Stomach (tissue), 8 donors: ENCODE measurements at regions not wholly inside any gene's neighbourhood (a gene's known extent, or its start where the extent isn't known, plus 50 kb on each side); places are given as distances from the start of the nearest gene placed in this dataset.

Source experiments
- DNase-seq, 2 donors: peaks; one replicate each; pipeline versions ENCODE4 v3.0.0 to v3.0.0-alpha.2; 2013 to 2019
- H3K27ac ChIP-seq, 5 donors: fragments of 200-600 bp in 4 of 5; sonication (generic) in 4 of 5; one replicate each; pipeline ENCODE4 v1.5.1; 2013 to 2019; ENCODE audit warnings: mild to moderate bottlenecking in 1 of 5, moderate library complexity in 1 of 5
- H3K27me3 ChIP-seq, 3 donors: fragments of 200-600 bp; sonication (generic); one replicate each; pipeline ENCODE4 v1.5.1; 2017 to 2019; ENCODE audit warnings: mixed run types in 1 of 3
- H3K36me3 ChIP-seq, 4 donors: fragments of 200-600 bp; sonication (generic); 1 replicate in 3 of 4; 2 replicates in 1 of 4; pipeline ENCODE4 v1.5.1; 2016 to 2019
- H3K4me1 ChIP-seq, 4 donors: fragments of 200-600 bp; sonication (generic); one replicate each; pipeline ENCODE4 v1.5.1; 2016 to 2019
- H3K4me3 ChIP-seq, 4 donors: fragments of 200-600 bp; sonication (generic) in 3 of 4; one replicate each; pipeline ENCODE4 v1.5.1; 2016 to 2019; ENCODE audit warnings: mild to moderate bottlenecking in 1 of 4
- H3K9me3 ChIP-seq, 4 donors: fragments of 200-600 bp; sonication (generic); one replicate each; pipeline ENCODE4 v1.5.1; 2016 to 2019
- EP300 ChIP-seq: sonication (generic); formaldehyde crosslinking; IDR thresholded peaks from one replicate; pipeline ENCODE4 v1.6.1; 2017; ENCODE audit warnings: antibody characterized with exemption
- POLR2A ChIP-seq, 4 donors: fragments of 450-650 bp; IDR thresholded peaks; one replicate each; pipeline ENCODE4 v1.6.1; 2016; ENCODE audit warnings: antibody characterized with exemption in 4 of 4, control low read depth in 2 of 4, mild to moderate bottlenecking in 1 of 4, moderate library complexity in 1 of 4
- POLR2AphosphoS5 ChIP-seq, 3 donors: sonication (generic); formaldehyde crosslinking; IDR thresholded peaks; one replicate each; pipeline ENCODE4 v1.6.1; 2016; ENCODE audit warnings: antibody characterized with exemption in 3 of 3
- WGBS, 5 donors: extraction: QIAGEN DNeasy Blood & Tissue Kit in 3 of 5; methylation state at CpG; one replicate each; pipeline versions ENCODE4 v1.1.5 to v1.1.7; 2013 to 2018; 5-methylcytosine and 5-hydroxymethylcytosine counted together
- intact Hi-C: fragments of 100-400 bp; cut with DNase I; formaldehyde crosslinking; loops from one replicate; pipeline ENCODE4 v1.15.1; 2023; ENCODE audit warnings: low total_unique reads
- TF ChIP-seq, protein P1 (sequence below), 7 experiments: fragments of 450-650 bp in 4 of 7; fragments of 200-600 bp in 3 of 7; sonication (generic) in 3 of 7; IDR thresholded peaks; one replicate each; pipeline ENCODE4 v1.5.1; 2016 to 2019; ENCODE audit warnings: antibody characterized with exemption in 7 of 7, control low read depth in 2 of 7, mild to moderate bottlenecking in 1 of 7
- donor health status: healthy with polysubstance abuse.
- donor health status: Bipolar disorder and iron deficiency.
- donor health status: healthy.

DNA sequence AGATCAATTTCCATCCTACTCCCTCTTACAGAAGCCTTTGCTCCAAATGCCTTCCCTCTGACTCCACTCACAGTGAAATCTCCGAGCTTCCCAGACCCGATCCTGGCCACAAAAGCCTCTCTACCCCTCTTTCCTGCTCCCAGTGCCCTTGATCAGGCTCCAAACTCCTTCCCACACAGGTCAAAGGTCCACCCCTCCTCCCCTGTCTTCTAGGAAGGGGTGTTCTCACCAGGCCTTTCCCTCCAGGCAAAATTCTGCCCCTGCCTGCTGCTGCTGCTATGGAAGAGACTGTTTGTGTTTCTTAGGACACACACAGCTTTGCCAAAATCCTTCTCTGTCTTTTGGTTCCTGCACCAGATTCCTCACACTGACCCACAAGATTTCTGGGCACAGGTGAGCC lies 85.8 kb upstream of the ALDH1A1 start:
- 16 to 37% (median 34%) methylated on average over 2 of the region's 2 CpGs for WGBS, 5 donors
- DNase-seq: peak; percentile 29 to 40

DNA sequence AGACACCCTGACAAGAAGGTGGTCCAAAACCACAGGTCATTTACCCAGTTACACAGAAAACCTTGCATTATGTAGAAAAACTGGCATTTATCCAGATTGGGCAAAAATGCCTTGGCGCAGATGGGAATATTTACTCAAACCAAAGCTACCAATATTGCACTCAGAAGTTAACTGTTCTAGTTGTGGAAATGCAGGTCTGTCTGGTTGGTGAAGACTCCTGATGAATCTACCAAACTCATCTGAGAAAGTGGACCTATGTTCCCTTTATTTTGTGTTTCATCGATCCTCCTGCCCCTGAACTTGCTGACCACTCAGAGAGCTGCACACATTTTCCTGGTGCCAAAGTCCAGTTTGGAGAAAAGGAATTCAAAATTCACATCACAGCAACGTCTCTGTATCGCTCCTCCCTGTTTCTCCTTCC lies 85.2 kb upstream of the ALDH1A1 start:
- peak overlapping the region in 4 of 5 donors; percentile 65 to 86 (median 74) for H3K27ac ChIP-seq
- H3K27me3 ChIP-seq: no peaks in the 10 kb centered on the region
- H3K9me3 ChIP-seq: no peaks in the 10 kb centered on the region
- H3K36me3 ChIP-seq: no peaks in the 10 kb centered on the region
- intact Hi-C loops: no loop called here
- H3K4me1 ChIP-seq: peaks cover 14 to 29% (median 23%) of the 10 kb centered on the region in 4 donors
- TF ChIP-seq EP300 (no peak), POLR2AphosphoS5 (IDR thresholded peaks at IDR 0.05) (no peak), POLR2A (IDR thresholded peaks at IDR 0.05) (no peak)
- TF ChIP-seq, protein P1, sequence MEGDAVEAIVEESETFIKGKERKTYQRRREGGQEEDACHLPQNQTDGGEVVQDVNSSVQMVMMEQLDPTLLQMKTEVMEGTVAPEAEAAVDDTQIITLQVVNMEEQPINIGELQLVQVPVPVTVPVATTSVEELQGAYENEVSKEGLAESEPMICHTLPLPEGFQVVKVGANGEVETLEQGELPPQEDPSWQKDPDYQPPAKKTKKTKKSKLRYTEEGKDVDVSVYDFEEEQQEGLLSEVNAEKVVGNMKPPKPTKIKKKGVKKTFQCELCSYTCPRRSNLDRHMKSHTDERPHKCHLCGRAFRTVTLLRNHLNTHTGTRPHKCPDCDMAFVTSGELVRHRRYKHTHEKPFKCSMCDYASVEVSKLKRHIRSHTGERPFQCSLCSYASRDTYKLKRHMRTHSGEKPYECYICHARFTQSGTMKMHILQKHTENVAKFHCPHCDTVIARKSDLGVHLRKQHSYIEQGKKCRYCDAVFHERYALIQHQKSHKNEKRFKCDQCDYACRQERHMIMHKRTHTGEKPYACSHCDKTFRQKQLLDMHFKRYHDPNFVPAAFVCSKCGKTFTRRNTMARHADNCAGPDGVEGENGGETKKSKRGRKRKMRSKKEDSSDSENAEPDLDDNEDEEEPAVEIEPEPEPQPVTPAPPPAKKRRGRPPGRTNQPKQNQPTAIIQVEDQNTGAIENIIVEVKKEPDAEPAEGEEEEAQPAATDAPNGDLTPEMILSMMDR (IDR thresholded peaks at IDR 0.05): no peak
- DNase-seq: peak in 1 of 2 donors; percentile 8
- H3K4me3 ChIP-seq: peak overlapping the region in 1 of 4 donors; percentile 9
- 24 to 42% (median 39%) methylated on average over 4 of the region's 4 CpGs for WGBS, 5 donors

More for the DNA sequence above, 85.8 kb upstream of the ALDH1A1 start:
- H3K4me3 ChIP-seq: peak overlapping the region in 1 of 4 donors; percentile 9
- H3K27me3 ChIP-seq: no peaks in the 10 kb centered on the region
- peak; percentile 4 for TF ChIP-seq EP300
- TF ChIP-seq, protein P1 (IDR thresholded peaks at IDR 0.05): no peak
- no peak for TF ChIP-seq POLR2A (IDR thresholded peaks at IDR 0.05)
- TF ChIP-seq POLR2AphosphoS5 (IDR thresholded peaks at IDR 0.05): peak in 1 of 3 donors; percentile 9
- no peaks in the 10 kb centered on the region for H3K9me3 ChIP-seq
- H3K36me3 ChIP-seq: no peaks in the 10 kb centered on the region
- intact Hi-C loops: no loop called here
- H3K27ac ChIP-seq: peak overlapping the region; percentile 7 to 86 (median 68)
- H3K4me1 ChIP-seq: peaks cover 14 to 29% (median 23%) of the 10 kb centered on the region in 4 donors

DNA sequence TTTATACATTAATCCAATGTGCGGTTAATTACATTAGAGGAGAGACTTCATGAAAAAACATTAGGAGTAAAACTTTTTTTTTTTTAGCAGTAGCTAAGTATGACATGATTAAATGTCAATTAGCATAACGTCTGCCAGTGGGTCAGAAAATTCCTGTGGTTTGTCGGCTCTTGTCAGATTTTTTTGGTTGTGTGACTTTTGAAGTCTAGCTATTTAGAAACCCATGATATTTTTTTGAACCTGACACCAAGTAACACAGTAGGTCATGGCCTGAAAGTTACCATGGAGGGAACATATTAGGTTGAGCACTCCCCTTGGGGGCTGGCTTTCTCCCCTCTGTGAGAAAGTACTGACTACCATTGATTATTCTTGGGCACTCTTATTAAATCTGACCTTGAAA lies 84.8 kb upstream of the ALDH1A1 start:
- no peaks in the 10 kb centered on the region for H3K9me3 ChIP-seq
- H3K27ac ChIP-seq: peak overlapping the region in 4 of 5 donors; percentile 65 to 86 (median 74)
- no peak overlapping the region for H3K4me3 ChIP-seq
- no peaks in the 10 kb centered on the region for H3K27me3 ChIP-seq
- no peaks in the 10 kb centered on the region for H3K36me3 ChIP-seq
- intact Hi-C loops: no loop called here
- TF ChIP-seq, protein P1 (IDR thresholded peaks at IDR 0.05): no peak
- no peak for TF ChIP-seq EP300
- TF ChIP-seq POLR2AphosphoS5 (IDR thresholded peaks at IDR 0.05): no peak
- TF ChIP-seq POLR2A (IDR thresholded peaks at IDR 0.05): no peak
- H3K4me1 ChIP-seq: peaks cover 14 to 29% (median 23%) of the 10 kb centered on the region in 4 donors
- DNase-seq: no peak
- WGBS, 5 donors: 47 to 57% (median 50%) methylated on average over 3 of the region's 3 CpGs

DNA sequence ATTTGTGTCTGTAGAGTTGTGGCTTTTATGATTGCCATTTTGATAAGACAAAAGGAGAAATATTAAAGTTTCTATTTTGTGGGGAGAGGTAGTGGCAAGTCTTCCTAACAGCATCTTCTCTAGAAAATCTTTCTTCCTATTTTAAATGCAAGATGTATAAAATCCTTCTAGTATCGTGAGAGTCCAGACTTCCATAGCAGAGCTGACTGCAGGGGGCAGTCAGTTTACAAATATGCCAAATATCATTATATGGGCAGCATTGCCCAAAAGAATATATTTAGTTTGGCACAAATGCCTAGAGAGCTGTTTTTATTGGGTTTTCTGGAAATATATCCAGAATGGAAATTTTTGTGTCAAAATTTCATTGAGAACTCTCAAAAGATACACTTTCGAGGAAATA lies 82.1 kb upstream of the ALDH1A1 start:
- Histone ChIP-seq H3K4me1 (peaks cover 14 to 28% (median 22%) of the 10 kb centered on the region in 4 donors), H3K4me3 (no peak overlapping the region), H3K36me3 (no peaks in the 10 kb centered on the region), H3K27me3 (no peaks in the 10 kb centered on the region), H3K9me3 (no peaks in the 10 kb centered on the region), H3K27ac (no peak overlapping the region)
- TF ChIP-seq, protein P1 (IDR thresholded peaks at IDR 0.05): no peak
- TF ChIP-seq POLR2A (IDR thresholded peaks at IDR 0.05): no peak
- no peak for TF ChIP-seq POLR2AphosphoS5 (IDR thresholded peaks at IDR 0.05)
- no peak for TF ChIP-seq EP300
- intact Hi-C loops: no loop called here
- WGBS, 5 donors: 91 to 97% (median 93%) methylated on average over 2 of the region's 2 CpGs
- DNase-seq: no peak
